ENCODE measurements at regions not wholly inside any gene's neighbourhood (a gene's known extent, or its start where the extent isn't known, plus 50 kb on each side); places are given as distances from the start of the nearest gene placed in this dataset.

GRCh38 chr11:121927789-121928188, 188.2 kb downstream of the BLID start:
- no peaks in the 10 kb centered on the region for H3K27me3 ChIP-seq
- intact Hi-C loops (cut with DNase I; ENCODE audit: low total_unique reads): no loop called here
- WGBS, 5 donors: 72 to 85% (median 79%) methylated on average over 6 of the region's 6 CpGs

DNA sequence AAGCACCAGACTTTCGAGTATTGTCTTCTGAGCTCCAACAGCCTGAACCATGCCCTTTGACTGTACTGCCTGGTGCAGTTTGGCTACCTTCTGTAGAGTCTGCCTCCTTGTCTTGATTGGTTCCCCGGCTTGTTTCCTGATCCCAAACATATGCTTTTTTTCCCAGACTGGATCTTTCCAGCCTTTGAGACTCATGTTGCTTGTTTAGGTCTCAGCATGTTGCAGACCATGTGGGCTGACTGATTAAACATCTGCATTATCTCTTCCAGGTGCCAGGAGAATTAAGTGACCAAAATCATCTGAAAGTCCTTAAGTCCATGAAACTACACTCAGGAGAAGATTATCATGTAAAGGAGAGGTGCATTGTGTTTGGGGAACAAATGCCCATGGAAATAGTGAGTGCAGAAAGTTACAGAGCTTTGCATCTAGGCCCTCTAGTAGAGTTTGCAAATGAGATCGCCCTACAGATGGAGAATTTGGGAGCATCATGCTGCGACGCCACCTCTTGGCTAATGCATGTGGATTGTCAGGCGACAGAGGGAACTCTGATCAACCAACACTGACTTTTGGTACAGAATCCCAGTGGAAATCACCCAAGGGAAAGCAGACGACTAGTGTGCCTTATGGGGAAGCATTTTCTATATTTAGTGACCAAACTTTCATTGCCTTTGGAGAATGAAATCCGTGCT, 188.8 kb downstream of the BLID start:
- intact Hi-C loops (cut with DNase I; ENCODE audit: low total_unique reads): no loop called here
- Histone ChIP-seq H3K4me3 (no peak overlapping the region), H3K36me3 (no peaks in the 10 kb centered on the region), H3K9me3 (no peaks in the 10 kb centered on the region), H3K27ac (no peak overlapping the region), H3K27me3 (no peaks in the 10 kb centered on the region), H3K4me1 (peaks cover 0 to 20% (median 9%) of the 10 kb centered on the region in 4 donors)
- TF ChIP-seq EP300 (IDR thresholded peaks at IDR 0.05) (no peak), POLR2AphosphoS5 (IDR thresholded peaks at IDR 0.05) (no peak), CTCF (IDR thresholded peaks at IDR 0.05) (no peak), POLR2A (IDR thresholded peaks at IDR 0.05) (no peak)
- DNase-seq: peak in 1 of 2 donors; percentile 13
- 73 to 85% (median 79%) methylated on average over 8 of the region's 8 CpGs for WGBS, 5 donors

More at GRCh38 chr11:121927789-121928188, 188.2 kb downstream of the BLID start:
- H3K9me3 ChIP-seq: no peaks in the 10 kb centered on the region
- H3K4me3 ChIP-seq: no peak overlapping the region
- no peaks in the 10 kb centered on the region for H3K36me3 ChIP-seq
- DNase-seq: no peak
- no peak overlapping the region for H3K27ac ChIP-seq
- no peak for TF ChIP-seq EP300 (IDR thresholded peaks at IDR 0.05)
- TF ChIP-seq POLR2A (IDR thresholded peaks at IDR 0.05): no peak
- no peak for TF ChIP-seq CTCF (IDR thresholded peaks at IDR 0.05)
- no peak for TF ChIP-seq POLR2AphosphoS5 (IDR thresholded peaks at IDR 0.05)
- H3K4me1 ChIP-seq: peaks cover 0 to 20% (median 9%) of the 10 kb centered on the region in 4 donors

DNA sequence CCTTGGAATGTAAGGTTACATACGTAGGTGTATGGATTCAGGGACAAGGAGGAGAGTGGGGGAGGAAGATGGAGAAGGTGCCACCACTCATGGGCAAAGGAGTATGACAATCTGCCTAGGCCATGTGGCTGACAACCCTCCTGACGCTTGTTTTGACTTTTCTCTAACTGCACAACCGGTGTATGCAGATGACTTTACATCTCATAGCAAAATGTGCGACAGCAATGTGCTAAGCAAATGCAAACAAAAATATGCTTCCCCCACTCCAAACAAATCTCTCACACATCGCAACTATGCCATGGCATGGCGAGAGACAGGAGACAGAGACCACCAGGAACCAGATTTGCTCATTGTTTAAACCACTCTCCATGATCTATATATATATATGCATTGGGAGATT, 191.8 kb downstream of the BLID start:
- TF ChIP-seq EP300 (IDR thresholded peaks at IDR 0.05) (no peak), CTCF (IDR thresholded peaks at IDR 0.05) (no peak), POLR2AphosphoS5 (IDR thresholded peaks at IDR 0.05) (no peak), POLR2A (IDR thresholded peaks at IDR 0.05) (no peak)
- WGBS, 5 donors: 84 to 94% (median 89%) methylated on average over 6 of the region's 6 CpGs

GRCh38 chr11:121917482-121917881, 198.5 kb downstream of the BLID start:
- no peaks in the 10 kb centered on the region for H3K27me3 ChIP-seq
- H3K9me3 ChIP-seq: no peaks in the 10 kb centered on the region
- intact Hi-C loops (cut with DNase I; ENCODE audit: low total_unique reads): no loop called here
- TF ChIP-seq EP300 (IDR thresholded peaks at IDR 0.05): no peak
- no peak for TF ChIP-seq POLR2AphosphoS5 (IDR thresholded peaks at IDR 0.05)
- TF ChIP-seq CTCF (IDR thresholded peaks at IDR 0.05): no peak
- TF ChIP-seq POLR2A (IDR thresholded peaks at IDR 0.05): no peak
- no peak overlapping the region for H3K27ac ChIP-seq
- no peak for DNase-seq
- H3K4me3 ChIP-seq: no peak overlapping the region
- no peaks in the 10 kb centered on the region for H3K4me1 ChIP-seq
- 70 to 83% (median 78%) methylated on average over 1 of the region's 1 CpG for WGBS, 5 donors
- no peaks in the 10 kb centered on the region for H3K36me3 ChIP-seq

More for the DNA sequence above, 191.8 kb downstream of the BLID start:
- no peaks in the 10 kb centered on the region for H3K9me3 ChIP-seq
- H3K27me3 ChIP-seq: no peaks in the 10 kb centered on the region
- DNase-seq: no peak
- no peak overlapping the region for H3K27ac ChIP-seq
- H3K4me3 ChIP-seq: no peak overlapping the region
- intact Hi-C loops (cut with DNase I; ENCODE audit: low total_unique reads): no loop called here
- H3K4me1 ChIP-seq: peaks cover 0 to 6% (median 1%) of the 10 kb centered on the region in 4 donors
- no peaks in the 10 kb centered on the region for H3K36me3 ChIP-seq
